Epithelial cell of esophagus (primary cell): ENCODE measurements at regions not wholly inside any gene's neighbourhood (a gene's known extent, or its start where the extent isn't known, plus 50 kb on each side); places are given as distances from the start of the nearest gene placed in this dataset.
"Not testable (repeated sequence)": the region's sequence is repeated elsewhere in the genome, so short reads cannot be mapped to it uniquely, and the experiment has no call there.

Experiments
- DNase-seq: peaks from one replicate; pipeline ENCODE4 v3.0.0; 2010; ENCODE audit warnings: low read depth
- H3K4me3 ChIP-seq: 2 replicates; pipeline ENCODE4 v1.5.1; 2011; ENCODE audit warnings: mild to moderate bottlenecking, low read length, control low read depth
- TF ChIP-seq, protein P1 (sequence below): IDR thresholded peaks from 2 replicates; pipeline ENCODE4 v1.5.1; 2011; ENCODE audit warnings: low read depth, mild to moderate bottlenecking, low read length, control low read depth, inconsistent platforms; ENCODE audit not compliant: insufficient read depth; ENCODE audit errors: missing control alignments

DNA sequence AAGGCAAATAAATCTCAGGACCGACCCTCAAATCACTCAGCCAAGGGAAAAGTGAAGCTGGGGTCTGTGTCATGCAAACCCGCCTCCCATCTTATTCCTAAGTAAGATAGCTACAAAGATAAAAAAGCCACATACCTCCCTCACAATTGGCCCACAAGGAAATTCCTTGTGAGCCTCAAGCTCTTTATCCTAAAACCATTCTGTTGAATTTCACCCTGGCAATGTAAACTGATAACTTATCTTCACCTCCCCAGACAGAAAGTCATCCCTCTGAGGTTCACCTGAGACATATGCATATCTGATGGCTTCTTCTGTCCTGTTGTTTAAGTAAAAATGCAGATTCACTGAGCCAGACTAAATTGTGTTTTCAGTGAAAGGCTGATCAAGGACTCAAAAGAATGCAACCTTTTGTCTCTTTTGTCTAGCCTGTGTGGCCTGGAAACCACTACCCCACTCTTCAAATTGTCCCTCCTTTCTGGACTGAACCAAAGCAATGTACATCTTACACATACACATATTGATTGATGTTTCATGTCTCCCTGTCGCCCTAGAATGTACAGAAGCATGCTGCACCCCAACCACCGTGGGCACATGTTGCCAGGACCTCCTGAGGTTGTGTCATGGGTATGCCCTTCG, 91.3 kb downstream of the MFAP3L start:
- TF ChIP-seq, protein P1, sequence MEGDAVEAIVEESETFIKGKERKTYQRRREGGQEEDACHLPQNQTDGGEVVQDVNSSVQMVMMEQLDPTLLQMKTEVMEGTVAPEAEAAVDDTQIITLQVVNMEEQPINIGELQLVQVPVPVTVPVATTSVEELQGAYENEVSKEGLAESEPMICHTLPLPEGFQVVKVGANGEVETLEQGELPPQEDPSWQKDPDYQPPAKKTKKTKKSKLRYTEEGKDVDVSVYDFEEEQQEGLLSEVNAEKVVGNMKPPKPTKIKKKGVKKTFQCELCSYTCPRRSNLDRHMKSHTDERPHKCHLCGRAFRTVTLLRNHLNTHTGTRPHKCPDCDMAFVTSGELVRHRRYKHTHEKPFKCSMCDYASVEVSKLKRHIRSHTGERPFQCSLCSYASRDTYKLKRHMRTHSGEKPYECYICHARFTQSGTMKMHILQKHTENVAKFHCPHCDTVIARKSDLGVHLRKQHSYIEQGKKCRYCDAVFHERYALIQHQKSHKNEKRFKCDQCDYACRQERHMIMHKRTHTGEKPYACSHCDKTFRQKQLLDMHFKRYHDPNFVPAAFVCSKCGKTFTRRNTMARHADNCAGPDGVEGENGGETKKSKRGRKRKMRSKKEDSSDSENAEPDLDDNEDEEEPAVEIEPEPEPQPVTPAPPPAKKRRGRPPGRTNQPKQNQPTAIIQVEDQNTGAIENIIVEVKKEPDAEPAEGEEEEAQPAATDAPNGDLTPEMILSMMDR: no peak
- H3K4me3 ChIP-seq: no peak overlapping the region
- DNase-seq: no peak

DNA sequence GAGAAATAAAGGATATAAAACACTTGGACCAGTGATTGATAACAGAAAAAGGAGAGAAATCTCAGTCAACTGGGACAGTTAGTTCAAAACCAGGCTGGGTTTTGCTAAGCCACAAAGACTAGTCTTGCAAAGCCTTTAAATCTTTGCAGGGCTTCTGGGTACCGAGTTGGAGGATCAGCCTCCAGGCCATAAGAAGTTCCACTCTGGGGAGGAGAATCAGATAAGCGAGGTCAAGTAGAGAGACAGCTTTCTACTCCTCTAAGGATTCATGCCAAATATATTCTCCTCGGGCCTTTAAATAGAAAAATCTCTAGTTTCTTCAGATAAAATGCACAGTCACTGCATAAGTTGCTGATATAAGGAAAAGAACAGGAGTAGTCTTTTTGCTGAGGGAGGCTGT, 92.7 kb downstream of the MFAP3L start:
- DNase-seq: no peak
- H3K4me3 ChIP-seq: no peak overlapping the region
- TF ChIP-seq, protein P1: no peak

DNA sequence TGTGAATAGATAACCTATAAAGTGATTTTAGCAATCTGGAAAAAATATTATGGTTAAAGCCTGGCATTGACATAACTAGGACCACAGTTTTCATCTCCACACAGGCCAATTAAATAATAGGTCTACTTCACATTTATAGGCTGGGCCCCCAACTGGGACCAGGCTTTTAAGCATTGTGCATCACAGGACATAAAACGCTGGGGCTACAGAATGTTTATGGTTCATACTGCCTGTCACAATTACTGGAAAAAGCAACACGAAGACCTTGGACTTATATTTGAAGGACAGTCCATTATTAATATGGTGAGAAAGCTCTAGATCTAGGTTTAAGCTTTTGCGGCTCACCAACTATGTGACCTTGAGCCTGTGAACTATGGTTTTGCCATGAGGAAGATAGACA, 94.2 kb downstream of the MFAP3L start:
- H3K4me3 ChIP-seq: no peak overlapping the region
- TF ChIP-seq, protein P1: no peak
- no peak for DNase-seq

DNA sequence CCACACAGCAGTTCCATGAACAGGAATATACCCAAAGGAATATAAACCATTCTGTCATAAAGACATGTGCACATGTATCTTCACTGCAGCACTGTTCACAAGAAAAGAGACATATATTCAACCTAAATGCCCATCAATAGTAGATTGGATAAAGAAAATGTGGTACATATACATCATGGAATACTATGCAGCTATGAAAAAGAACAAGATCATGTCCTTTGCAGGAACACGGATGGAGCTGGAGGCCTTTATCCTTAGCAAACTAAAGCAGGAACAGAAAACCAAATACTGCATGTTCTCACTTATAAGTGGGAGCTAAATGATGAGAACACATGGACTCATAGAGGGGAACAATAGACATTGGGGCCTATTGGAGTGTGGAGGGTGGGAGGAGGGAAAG, 95.4 kb downstream of the MFAP3L start:
- not testable (repeated sequence) for DNase-seq

DNA sequence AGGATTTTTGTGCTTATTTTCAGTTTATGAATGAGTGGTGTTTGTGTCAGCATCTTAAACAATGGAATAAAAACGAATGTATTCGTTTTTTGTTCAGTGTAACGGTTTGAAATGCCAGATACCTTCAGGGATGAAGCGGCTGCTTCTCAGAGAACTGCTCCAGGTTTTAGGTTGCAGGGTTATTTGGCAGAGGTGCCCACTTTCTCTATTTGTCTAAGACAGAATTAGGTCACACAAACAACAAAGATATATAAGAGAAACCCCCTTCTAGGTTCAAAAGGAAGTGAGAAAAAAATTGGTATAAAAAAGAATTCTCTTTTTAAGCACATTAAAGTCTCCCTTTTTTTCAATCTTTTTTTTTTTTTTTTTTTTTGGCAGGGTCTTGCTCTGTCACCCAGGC, 98.9 kb downstream of the MFAP3L start:
- TF ChIP-seq, protein P1: no peak
- no peak for DNase-seq
- H3K4me3 ChIP-seq: no peak overlapping the region

More for the DNA sequence above, 95.4 kb downstream of the MFAP3L start:
- H3K4me3 ChIP-seq: not testable (repeated sequence)

DNA sequence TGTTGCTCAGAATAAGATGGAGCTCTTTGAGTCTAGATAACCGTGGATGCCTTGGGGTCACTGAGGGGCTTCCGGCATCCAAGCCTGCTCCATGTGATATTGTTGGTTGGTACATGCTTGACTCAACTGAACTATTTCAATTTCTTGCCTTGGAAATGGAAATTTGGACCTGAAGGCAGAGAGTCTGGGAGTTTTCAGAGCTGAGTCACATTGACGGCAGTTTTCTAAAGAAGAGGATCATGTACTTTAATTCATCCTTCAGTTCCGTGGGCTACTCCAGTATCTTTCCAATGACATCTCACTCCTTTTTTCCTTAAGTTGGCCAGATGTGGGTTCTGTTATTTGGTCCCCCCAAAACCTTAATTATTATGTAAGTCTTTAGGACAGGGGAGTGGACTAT, 100.5 kb downstream of the MFAP3L start:
- TF ChIP-seq, protein P1: no peak
- no peak for DNase-seq
- no peak overlapping the region for H3K4me3 ChIP-seq

DNA sequence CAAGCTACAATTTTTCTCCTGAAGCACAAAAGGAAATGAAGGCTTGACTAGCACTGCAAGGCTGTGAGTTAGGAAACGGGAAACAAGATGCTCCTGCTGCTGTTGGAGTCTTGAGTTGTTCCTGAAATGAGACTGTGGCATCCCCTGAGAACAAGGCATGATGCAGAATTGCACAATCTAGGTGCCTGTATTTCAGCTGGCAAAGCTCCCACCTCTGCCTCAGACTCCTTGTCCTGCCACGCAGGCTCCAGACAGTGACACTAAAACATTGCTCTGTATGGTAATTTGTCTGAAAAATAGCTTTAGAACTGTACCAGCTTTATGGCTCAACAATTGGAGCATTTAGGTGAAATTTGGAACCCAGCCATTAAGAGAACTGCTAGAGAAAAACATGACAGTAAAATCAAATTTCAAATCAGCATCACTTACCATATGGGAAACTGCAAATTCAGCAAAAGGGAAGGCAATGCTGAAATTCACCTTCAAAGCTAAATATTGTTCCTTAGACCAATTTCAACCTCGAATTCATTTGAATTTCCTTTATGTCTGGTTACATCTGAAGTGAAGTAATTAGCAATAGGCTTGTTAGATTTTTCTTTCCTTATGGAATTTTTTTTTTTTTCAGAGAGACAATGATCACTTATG, 103.4 kb downstream of the MFAP3L start:
- DNase-seq: peak; percentile 43
- TF ChIP-seq, protein P1: no peak
- no peak overlapping the region for H3K4me3 ChIP-seq
